GM12865 (cell line): ENCODE measurements at regions not wholly inside any gene's neighbourhood (a gene's known extent, or its start where the extent isn't known, plus 50 kb on each side); places are given as distances from the start of the nearest gene placed in this dataset.

Experiments used
- DNase-seq: peaks from one replicate; pipeline ENCODE4 v3.0.0; 2010; ENCODE audit warnings: low read depth
- H3K4me3 ChIP-seq: 2 replicates; pipeline ENCODE4 v1.5.1; 2011; ENCODE audit warnings: mild to moderate bottlenecking, low read depth, low read length, control low read depth
- TF ChIP-seq, protein P1 (sequence below): IDR thresholded peaks from 2 replicates; pipeline ENCODE4 v1.5.1; 2011; ENCODE audit warnings: low read length, control low read depth, low read depth, inconsistent platforms; ENCODE audit not compliant: insufficient read depth; ENCODE audit errors: missing control alignments

DNA sequence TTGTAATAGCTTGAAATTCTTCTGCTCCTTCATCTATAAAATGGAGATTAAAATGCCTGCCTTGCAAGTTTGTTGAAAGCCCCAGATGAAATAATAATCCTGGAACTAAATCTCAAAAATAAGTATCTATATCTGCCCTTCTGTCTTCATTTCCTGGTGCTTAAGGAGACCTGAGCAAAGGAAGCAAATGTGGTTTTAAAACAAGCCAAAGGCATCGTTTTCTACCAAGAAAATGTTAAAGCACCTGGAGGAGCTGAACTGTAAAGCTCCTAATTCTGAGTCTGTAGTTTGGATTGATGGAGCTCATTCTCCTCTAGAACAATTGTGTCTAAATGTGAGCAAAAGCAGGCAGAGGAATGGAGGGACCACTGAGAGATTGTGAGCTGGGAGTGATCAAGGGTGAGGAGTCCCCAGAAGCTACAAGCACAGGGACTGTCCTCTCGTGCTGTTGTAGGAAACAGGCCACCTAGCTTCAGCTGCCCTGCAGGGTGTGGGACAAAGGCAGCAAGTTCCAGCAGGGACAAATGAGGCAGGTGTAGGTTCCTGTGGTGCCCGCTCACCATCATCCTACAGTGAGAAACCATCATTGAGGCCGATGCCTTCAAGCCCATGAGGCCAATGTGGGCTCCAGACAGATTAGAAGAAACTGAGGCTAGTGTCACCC lies 420.7 kb upstream of the TRIB2 start:
- no peak overlapping the region for H3K4me3 ChIP-seq
- TF ChIP-seq, protein P1, sequence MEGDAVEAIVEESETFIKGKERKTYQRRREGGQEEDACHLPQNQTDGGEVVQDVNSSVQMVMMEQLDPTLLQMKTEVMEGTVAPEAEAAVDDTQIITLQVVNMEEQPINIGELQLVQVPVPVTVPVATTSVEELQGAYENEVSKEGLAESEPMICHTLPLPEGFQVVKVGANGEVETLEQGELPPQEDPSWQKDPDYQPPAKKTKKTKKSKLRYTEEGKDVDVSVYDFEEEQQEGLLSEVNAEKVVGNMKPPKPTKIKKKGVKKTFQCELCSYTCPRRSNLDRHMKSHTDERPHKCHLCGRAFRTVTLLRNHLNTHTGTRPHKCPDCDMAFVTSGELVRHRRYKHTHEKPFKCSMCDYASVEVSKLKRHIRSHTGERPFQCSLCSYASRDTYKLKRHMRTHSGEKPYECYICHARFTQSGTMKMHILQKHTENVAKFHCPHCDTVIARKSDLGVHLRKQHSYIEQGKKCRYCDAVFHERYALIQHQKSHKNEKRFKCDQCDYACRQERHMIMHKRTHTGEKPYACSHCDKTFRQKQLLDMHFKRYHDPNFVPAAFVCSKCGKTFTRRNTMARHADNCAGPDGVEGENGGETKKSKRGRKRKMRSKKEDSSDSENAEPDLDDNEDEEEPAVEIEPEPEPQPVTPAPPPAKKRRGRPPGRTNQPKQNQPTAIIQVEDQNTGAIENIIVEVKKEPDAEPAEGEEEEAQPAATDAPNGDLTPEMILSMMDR: no peak
- no peak for DNase-seq

DNA sequence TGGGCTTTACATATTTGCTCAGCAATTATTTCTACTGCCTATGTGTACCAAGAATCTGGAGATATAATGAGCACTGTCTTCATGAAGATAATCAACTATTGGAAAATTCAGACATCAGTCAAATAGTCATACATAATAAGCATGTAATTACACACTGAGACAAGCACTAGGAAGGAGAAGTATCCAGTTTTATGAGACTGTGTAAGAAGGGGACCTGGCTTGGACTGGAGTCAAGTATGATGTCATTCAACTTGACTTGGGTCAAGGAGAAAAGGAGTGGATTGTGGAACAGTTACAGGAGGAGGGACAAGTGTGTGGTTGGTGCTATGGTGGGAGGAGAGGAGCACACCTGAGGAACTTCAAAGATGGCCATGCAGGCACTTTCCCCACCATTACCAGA lies 419.8 kb upstream of the TRIB2 start:
- no peak for DNase-seq
- H3K4me3 ChIP-seq: no peak overlapping the region
- TF ChIP-seq, protein P1: no peak

DNA sequence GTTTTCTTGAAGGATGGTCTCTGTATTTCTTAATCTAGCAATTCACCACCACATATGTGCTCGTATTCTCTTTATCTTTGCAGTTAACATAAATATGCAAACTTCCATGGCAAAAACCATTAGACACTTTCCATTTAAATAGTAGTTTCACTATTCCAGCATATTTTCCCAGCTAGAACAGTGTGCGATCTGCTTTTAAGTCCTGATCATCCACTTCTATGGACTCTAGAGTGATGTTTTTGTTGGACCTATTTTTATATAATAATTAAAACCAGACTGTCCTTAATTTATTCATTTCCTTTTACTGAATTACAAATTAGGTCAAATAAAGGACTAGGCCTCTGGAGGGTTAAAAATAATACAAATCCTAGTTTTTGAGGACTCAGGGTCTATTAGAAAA lies 418.4 kb upstream of the TRIB2 start:
- TF ChIP-seq, protein P1: no peak
- no peak for DNase-seq
- no peak overlapping the region for H3K4me3 ChIP-seq

DNA sequence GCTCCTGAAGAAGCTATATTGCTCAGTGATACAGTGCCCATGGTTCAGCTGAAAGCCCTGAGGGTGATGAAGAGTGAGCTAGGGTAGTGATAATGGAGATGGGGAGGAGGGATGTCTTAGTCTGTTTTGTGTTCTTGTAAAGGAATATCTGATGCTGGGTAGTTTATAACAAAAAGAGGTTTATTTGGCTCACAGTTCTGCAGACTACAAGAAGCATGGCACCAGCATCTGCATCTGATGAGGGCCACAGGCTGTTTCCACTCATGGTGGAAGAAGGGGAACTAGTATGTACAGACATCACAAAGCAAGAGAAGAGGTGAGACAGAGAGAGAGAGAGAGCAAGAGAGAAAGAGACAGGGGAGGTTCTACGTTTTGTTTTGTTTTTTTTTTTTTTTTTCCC lies 417.3 kb upstream of the TRIB2 start:
- H3K4me3 ChIP-seq: no peak overlapping the region
- TF ChIP-seq, protein P1: no peak
- no peak for DNase-seq

DNA sequence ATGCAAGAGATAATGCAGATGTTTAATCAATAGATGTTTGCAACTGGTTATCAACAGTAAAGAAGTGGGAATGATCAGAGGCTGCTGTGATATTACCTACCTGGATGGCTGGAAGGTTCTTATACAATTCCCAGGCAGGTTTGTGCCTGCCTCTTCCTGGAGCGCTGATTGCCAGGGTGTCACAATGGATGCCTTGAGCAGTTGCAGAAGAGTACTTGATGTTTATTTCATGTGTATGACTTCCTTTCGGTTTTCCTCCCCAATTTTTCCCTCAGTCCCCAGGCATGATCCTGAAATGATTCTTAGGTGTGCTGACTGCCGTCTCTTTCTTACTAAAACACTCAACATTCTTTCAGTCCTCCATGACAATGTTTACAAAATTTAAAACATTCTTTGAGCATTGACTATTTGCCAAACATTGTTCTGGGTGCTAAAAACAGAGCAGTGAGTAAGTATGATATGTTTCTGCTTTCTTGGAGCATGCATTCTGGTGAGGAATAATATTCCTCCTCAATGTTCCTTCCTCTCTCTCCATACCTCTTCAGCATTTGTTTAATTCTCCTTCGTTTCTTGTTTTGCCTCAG lies 416.6 kb upstream of the TRIB2 start:
- TF ChIP-seq, protein P1: no peak
- no peak for DNase-seq
- no peak overlapping the region for H3K4me3 ChIP-seq

DNA sequence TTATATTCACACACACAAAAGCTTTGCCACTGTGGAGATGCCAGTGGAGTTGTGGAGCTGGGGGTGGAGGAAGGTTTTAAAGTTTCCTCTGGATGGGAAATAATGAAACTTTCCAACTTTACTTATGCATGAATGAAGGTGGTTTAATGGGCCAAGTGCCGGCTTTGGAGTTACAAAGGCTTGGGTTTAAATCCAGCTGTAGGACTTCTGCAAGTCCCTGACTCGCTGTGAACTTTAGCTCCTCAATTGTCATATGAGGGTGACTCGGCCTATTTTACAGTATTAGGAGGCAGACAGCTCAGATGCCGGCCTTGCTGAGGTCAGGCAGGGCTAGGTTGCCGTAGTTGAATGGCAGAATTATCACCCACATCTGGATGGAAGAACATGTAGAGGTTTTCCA lies 415.8 kb upstream of the TRIB2 start:
- no peak overlapping the region for H3K4me3 ChIP-seq
- no peak for DNase-seq
- TF ChIP-seq, protein P1: no peak

DNA sequence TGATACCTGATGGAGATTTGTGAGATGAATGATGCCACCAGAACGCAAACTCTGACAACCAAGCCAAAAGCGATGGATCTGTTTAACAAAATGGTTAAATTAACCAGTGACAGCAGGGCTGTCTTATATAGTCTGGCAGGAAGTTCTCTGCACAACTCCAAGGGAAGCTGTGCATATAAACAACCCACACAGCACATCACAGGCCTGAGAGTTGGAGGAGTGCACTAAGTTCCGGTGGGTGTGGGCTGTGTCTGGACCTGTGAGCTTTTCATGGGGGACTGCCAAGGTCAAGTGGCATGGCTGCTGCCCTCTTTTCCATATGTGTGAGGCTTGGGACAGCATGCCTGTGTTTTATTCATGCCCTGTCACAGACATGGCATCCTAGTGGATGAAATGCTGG lies 414.6 kb upstream of the TRIB2 start:
- H3K4me3 ChIP-seq: no peak overlapping the region
- no peak for DNase-seq
- TF ChIP-seq, protein P1: no peak
